22Rv1 (cell line): ENCODE measurements at regions not wholly inside any gene's neighbourhood (a gene's known extent, or its start where the extent isn't known, plus 50 kb on each side); places are given as distances from the start of the nearest gene placed in this dataset.

Experiments used
- H3K27ac ChIP-seq: fragments of 450-650 bp; 2 replicates; pipeline ENCODE4 v1.5.1; 2017
- ZFX ChIP-seq: fragments of 450-650 bp; IDR thresholded peaks from 2 replicates; pipeline ENCODE4 v1.6.1; 2017; ENCODE audit warnings: antibody characterized with exemption, borderline replicate concordance
- TF ChIP-seq, protein P1 (sequence below): fragments of 450-650 bp; IDR thresholded peaks from 2 replicates; pipeline ENCODE4 v1.5.1; 2017; ENCODE audit warnings: mild to moderate bottlenecking

GRCh38 chr7:92973974-92974373 is 137.6 kb upstream of the CDK6 start:
- TF ChIP-seq ZFX = no peak
- TF ChIP-seq, protein P1, sequence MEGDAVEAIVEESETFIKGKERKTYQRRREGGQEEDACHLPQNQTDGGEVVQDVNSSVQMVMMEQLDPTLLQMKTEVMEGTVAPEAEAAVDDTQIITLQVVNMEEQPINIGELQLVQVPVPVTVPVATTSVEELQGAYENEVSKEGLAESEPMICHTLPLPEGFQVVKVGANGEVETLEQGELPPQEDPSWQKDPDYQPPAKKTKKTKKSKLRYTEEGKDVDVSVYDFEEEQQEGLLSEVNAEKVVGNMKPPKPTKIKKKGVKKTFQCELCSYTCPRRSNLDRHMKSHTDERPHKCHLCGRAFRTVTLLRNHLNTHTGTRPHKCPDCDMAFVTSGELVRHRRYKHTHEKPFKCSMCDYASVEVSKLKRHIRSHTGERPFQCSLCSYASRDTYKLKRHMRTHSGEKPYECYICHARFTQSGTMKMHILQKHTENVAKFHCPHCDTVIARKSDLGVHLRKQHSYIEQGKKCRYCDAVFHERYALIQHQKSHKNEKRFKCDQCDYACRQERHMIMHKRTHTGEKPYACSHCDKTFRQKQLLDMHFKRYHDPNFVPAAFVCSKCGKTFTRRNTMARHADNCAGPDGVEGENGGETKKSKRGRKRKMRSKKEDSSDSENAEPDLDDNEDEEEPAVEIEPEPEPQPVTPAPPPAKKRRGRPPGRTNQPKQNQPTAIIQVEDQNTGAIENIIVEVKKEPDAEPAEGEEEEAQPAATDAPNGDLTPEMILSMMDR = no peak
- no peak overlapping the region for H3K27ac ChIP-seq

DNA sequence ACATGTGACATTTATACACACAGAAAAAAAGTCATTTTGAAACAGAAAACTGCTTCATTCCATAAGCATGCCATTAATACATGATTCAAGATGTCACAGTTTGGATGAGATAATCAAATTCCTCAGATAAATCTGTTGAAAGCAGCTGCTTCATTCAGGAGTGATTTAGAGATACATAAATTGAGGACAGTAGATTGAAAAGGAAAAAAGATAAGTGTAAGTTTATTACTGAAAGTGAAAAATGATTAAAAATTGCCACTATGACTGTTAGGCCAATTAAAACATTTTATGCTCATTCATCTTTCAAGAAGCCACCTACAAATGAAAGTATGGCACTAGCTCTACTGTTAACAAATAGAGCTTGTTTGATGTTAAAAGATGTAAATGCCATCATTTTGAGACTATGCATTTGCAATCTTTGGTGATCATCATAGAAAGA is 136.9 kb upstream of the CDK6 start:
- H3K27ac ChIP-seq = no peak overlapping the region
- no peak for TF ChIP-seq ZFX
- TF ChIP-seq, protein P1 = no peak

- TF ChIP-seq, protein P1 = no peak
- TF ChIP-seq ZFX = no peak
- H3K27ac ChIP-seq = no peak overlapping the region
These were observed 136.1 kb upstream of the CDK6 start for GRCh38 chr7:92972441-92972840.

DNA sequence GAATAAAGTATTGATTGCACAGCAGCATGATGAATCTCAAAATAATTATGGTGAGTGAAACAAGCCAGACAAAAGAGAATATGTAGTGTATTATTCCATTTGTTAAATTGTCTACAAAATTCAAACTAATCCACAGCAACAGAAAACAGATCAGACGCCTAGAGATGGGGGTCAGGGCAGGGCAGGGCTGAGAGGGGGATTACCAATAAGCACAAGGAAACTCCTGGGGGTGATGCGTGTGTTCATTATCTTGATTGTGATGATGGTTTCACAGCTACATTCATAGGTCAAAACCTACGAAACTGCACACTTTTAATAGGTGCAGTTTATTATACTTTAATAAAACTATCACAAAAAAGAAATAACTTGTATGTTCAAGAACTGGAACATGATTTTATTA is 132.7 kb upstream of the CDK6 start:
- TF ChIP-seq, protein P1 = no peak
- TF ChIP-seq ZFX = no peak
- H3K27ac ChIP-seq = no peak overlapping the region

- no peak overlapping the region for H3K27ac ChIP-seq
- TF ChIP-seq, protein P1 = no peak
- TF ChIP-seq ZFX = no peak
These were observed 132.1 kb upstream of the CDK6 start for GRCh38 chr7:92968502-92968901.

DNA sequence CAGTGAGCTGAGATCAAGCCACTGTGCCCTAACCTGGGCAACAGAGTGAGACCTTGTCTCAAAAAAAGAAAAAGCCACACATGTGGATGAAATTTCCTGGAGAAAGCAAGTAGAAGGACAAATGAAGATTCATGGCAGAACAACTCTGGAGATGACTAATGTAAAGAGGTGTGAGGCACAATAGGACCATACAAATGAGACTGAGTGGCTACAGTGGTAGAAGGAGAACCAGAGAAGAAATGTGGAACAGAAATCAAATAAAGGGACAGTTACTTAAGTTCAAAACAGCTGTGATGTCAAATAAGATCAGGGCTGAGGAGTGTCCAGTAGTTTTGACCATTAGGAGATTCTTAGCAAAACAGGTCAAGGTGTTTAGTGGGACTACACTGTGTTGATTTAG is 130.9 kb upstream of the CDK6 start:
- H3K27ac ChIP-seq = no peak overlapping the region
- TF ChIP-seq, protein P1 = no peak
- no peak for TF ChIP-seq ZFX

DNA sequence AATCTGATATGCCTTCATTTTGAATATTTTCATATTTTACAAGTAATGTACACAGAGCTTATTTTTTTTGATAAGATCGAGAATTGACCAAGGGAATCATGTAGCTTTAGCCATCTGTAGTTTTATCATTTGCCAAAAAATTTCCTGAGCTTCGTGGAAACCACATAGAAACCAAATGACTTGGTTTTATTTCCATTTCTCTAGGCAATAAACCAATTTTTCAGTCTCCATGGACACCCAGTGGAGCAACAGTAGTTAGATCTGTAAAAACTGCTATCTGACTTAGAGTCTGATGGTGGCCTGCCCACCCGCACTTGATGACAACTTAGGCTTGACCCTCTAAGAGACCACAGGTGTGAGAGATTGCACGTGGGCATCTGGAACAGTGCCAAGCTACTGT is 127.8 kb upstream of the CDK6 start:
- no peak overlapping the region for H3K27ac ChIP-seq
- TF ChIP-seq, protein P1 = no peak
- no peak for TF ChIP-seq ZFX
